Stimulated activated CD8-positive, alpha-beta memory T cell treated with anti-CD3 and anti-CD28 coated beads, Interleukin-4, amount 100 ng/mL, for 1 hour (primary cell): ENCODE measurements at regions not wholly inside any gene's neighbourhood (a gene's known extent, or its start where the extent isn't known, plus 50 kb on each side); places are given as distances from the start of the nearest gene placed in this dataset.
"Not testable (repeated sequence)": the region's sequence is repeated elsewhere in the genome, so short reads cannot be mapped to it uniquely, and the experiment has no call there.

ENCODE experiments used
- DNase-seq, 2 donors: peaks; one replicate each; pipeline ENCODE4 v3.0.0-alpha.2; 2020; ENCODE audit warnings: low read depth in 2 of 2, low spot score in 1 of 2

- DNase-seq: no peak
Observed at GRCh38 chr4:77360451-77360850, 203.4 kb downstream of the CCNG2 start.

- DNase-seq: not testable (repeated sequence)
Observed at GRCh38 chr4:77366876-77367275, 209.9 kb downstream of the CCNG2 start.

GRCh38 chr4:77367638-77368037, 210.6 kb downstream of the CCNG2 start:
- DNase-seq: no peak

GRCh38 chr4:77372375-77372774, 215.4 kb downstream of the CCNG2 start:
- no peak for DNase-seq

- no peak for DNase-seq
Observed at GRCh38 chr4:77375866-77376607, 219.0 kb downstream of the CCNG2 start.

- no peak for DNase-seq
Observed at GRCh38 chr4:77376788-77377460, 219.9 kb downstream of the CCNG2 start.

GRCh38 chr4:77384094-77384493, 221.5 kb upstream of the CXCL13 start:
- DNase-seq: no peak

GRCh38 chr4:77385124-77385969, 220.3 kb upstream of the CXCL13 start:
- peak in 1 of 2 donors; percentile 2 for DNase-seq

GRCh38 chr4:77393996-77394395, 211.6 kb upstream of the CXCL13 start:
- DNase-seq: no peak

- DNase-seq: no peak
Observed at GRCh38 chr4:77395481-77395880, 210.1 kb upstream of the CXCL13 start.

- no peak for DNase-seq
Observed at GRCh38 chr4:77398256-77398655, 207.4 kb upstream of the CXCL13 start.

- DNase-seq: no peak
Observed at GRCh38 chr4:77399831-77400230, 205.8 kb upstream of the CXCL13 start.

- DNase-seq: no peak
Observed at GRCh38 chr4:77413766-77414165, 191.9 kb upstream of the CXCL13 start.

- no peak for DNase-seq
Observed at GRCh38 chr4:77415689-77416088, 189.9 kb upstream of the CXCL13 start.

GRCh38 chr4:77418333-77418732, 187.3 kb upstream of the CXCL13 start:
- DNase-seq: no peak

- no peak for DNase-seq
Observed at GRCh38 chr4:77430847-77431246, 174.8 kb upstream of the CXCL13 start.

GRCh38 chr4:77431546-77431945, 174.1 kb upstream of the CXCL13 start:
- no peak for DNase-seq

GRCh38 chr4:77432717-77433417, 172.8 kb upstream of the CXCL13 start:
- no peak for DNase-seq

GRCh38 chr4:77433418-77433733, 172.2 kb upstream of the CXCL13 start:
- DNase-seq: no peak

- no peak for DNase-seq
Observed at GRCh38 chr4:77434299-77435092, 171.1 kb upstream of the CXCL13 start.

- DNase-seq: no peak
Observed at GRCh38 chr4:77437079-77437478, 168.5 kb upstream of the CXCL13 start.
